ENCODE measurements at regions not wholly inside any gene's neighbourhood (a gene's known extent, or its start where the extent isn't known, plus 50 kb on each side); places are given as distances from the start of the nearest gene placed in this dataset.
"Not testable (repeated sequence)": the region's sequence is repeated elsewhere in the genome, so short reads cannot be mapped to it uniquely, and the experiment has no call there.

GRCh38 chr7:93739424-93739823 is 151.1 kb downstream of the TFPI2 start:
- DNase-seq: no peak

GRCh38 chr7:93737953-93738352 is 152.6 kb downstream of the TFPI2 start:
- DNase-seq: no peak

- no peak for DNase-seq
Observed at GRCh38 chr7:93736668-93737369, 153.7 kb downstream of the TFPI2 start.

GRCh38 chr7:93728292-93728691 is 153.8 kb upstream of the CALCR start:
- DNase-seq: no peak

- DNase-seq: no peak
Observed at GRCh38 chr7:93725954-93726353, 151.4 kb upstream of the CALCR start.

GRCh38 chr7:93723424-93724124 is 149.1 kb upstream of the CALCR start:
- DNase-seq: no peak

GRCh38 chr7:93720106-93720505 is 145.6 kb upstream of the CALCR start:
- no peak for DNase-seq

- DNase-seq: no peak
Observed at GRCh38 chr7:93719546-93719945, 145.0 kb upstream of the CALCR start.

- DNase-seq: no peak
Observed at GRCh38 chr7:93717217-93717900, 142.8 kb upstream of the CALCR start.

- peak; percentile 51 for DNase-seq
Observed at GRCh38 chr7:93715234-93715633, 140.7 kb upstream of the CALCR start.

- no peak for DNase-seq
Observed at GRCh38 chr7:93711926-93712325, 137.4 kb upstream of the CALCR start.

- not testable (repeated sequence) for DNase-seq
Observed at GRCh38 chr7:93708255-93708654, 133.7 kb upstream of the CALCR start.

GRCh38 chr7:93707249-93707648 is 132.7 kb upstream of the CALCR start:
- no peak for DNase-seq

GRCh38 chr7:93706162-93706561 is 131.6 kb upstream of the CALCR start:
- DNase-seq: not testable (repeated sequence)

- no peak for DNase-seq
Observed at GRCh38 chr7:93704217-93704616, 129.7 kb upstream of the CALCR start.

- DNase-seq: no peak
Observed at GRCh38 chr7:93697901-93698300, 123.4 kb upstream of the CALCR start.

- no peak for DNase-seq
Observed at GRCh38 chr7:93693796-93694195, 119.3 kb upstream of the CALCR start.

- no peak for DNase-seq
Observed at GRCh38 chr7:93690021-93690420, 115.5 kb upstream of the CALCR start.

GRCh38 chr7:93678185-93678584 is 103.7 kb upstream of the CALCR start:
- no peak for DNase-seq

- no peak for DNase-seq
Observed at GRCh38 chr7:93663561-93664299, 89.2 kb upstream of the CALCR start.

GRCh38 chr7:93658163-93658562 is 83.6 kb upstream of the CALCR start:
- not testable (repeated sequence) for DNase-seq

- DNase-seq: no peak
Observed at GRCh38 chr7:93651603-93652159, 77.2 kb upstream of the CALCR start.

- DNase-seq: no peak
Observed at GRCh38 chr7:93646538-93646937, 72.0 kb upstream of the CALCR start.

Measured in left hindlimb (tissue), 1 donor.